Activated gamma-delta T cell treated with anti-CD3 and anti-CD28 coated beads, Interleukin-2, amount 50 U/mL, for 16 hours (primary cell): ENCODE measurements at regions not wholly inside any gene's neighbourhood (a gene's known extent, or its start where the extent isn't known, plus 50 kb on each side); places are given as distances from the start of the nearest gene placed in this dataset.

Experiments
- DNase-seq: peaks from one replicate; pipeline ENCODE4 v3.0.0-alpha.2; 2020; ENCODE audit warnings: low read depth

DNA sequence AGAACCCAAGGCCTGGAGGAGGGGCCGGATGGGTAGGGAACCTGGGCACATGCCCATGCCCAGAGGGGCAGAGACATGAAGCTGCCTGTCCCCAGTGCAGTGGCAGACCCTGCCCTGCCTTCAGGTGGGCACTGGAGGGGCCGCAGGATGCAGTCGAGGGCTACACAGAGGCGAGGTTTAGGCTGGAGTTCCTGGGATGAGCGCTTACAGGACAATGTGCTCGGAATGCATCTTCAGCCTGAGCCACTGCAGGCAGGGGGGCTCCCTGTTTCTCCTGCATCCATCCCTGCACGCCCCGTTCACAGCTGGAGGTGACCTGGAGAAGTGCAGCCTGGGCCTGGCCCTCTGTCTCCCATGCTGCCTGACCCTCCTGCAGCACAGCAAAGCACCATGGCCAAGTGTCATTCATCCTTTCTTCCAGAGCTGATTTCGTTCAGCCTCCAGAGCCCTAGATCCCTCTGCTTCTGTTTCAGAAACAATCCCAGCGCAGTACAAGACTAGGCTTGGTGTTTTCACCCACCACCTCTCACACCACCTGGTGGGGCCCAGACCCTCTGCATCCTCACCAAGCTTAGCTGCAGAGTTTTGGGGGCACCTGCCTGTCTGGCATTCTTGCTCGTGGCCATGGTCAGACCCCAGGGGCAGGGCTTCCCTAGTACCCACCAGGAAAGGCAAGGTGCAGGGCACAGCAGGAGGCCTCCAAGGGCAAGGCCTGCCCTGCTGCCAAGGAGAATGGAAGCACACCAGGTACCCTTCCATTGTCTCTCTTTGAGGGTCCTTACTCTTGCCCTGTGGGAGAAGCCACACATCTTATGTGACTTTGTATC lies 311.9 kb downstream of the TCERG1L start:
- DNase-seq, result no peak

GRCh38 chr10:131000244-131000643 lies 311.3 kb downstream of the TCERG1L start:
- DNase-seq, result no peak

DNA sequence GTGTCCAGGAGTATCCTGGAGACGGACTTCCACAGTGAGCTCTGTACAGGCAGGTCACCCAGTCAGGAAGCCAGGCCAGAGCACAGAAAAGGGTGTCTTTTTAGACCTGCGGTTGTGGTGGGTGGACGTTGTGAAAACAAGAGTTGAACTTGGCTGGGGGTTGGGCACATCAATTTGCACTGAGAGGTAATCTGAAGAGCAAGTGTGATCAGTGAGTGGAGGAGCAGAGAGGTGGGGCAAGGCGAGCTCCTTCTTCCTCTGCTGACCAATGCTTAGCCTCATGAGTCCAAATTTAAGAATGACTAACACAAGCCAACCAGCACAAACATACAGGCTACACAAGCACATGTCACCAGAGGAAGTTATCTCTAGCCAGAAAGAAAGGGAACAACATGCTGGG lies 310.8 kb downstream of the TCERG1L start:
- no peak for DNase-seq

GRCh38 chr10:131001438-131001837 lies 310.1 kb downstream of the TCERG1L start:
- no peak for DNase-seq

DNA sequence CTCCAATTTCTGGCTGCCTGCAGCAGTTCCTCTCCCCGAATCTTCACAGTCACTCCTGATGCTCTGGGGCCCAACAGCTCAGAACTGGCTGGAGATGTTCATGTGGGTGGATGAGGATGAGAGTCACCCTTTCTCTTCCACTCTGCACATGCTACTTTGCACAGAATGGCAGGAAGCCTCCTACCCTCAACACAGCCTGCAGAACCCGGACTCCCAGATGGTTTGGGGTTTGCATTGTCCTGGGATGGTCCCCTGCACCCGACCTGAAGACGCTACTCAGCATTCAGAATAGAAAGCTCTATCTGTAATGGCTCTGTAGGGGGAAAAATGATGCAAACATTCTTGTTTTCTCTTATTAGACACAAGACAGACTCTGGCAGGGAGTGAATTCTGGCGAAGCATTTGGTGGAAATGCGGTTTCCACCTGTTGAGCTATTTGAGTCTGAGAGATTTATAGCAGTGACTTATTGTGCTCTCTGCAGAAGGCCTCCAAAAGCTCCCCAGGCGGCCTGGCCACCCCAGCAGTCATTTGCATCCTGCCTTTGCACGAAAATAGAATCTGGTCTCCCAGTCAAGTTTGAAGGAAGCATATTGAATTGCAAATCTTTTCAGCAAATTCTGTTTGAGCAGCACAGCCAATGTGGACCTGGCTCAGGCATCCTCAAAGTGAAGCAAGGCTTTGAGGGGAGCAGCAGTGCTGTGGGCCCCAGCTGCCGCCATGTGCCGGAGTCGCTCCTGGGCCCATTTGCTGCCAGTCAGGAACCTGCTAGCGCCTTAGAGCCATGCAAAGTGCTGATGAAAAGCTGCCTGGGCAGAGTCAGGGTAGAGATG lies 309.3 kb downstream of the TCERG1L start:
- no peak for DNase-seq

DNA sequence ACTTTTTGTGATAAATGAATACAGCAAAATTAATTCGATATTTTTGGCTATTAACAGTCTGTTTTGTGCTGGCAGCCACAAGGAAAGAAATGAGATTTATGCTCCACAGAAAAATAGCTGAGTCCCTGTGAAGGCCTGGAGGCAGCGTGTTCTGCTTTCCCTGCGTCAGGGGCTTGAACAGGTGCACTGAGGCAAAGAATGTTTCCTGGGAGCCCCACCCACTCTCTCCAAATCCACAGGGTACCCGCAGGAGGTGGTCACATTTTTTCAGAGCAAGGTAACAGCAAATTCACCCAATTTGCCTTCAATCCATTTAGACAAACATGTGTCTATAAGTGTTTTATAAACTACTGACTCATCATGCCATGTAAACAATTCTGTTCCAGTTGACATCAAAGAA lies 308.1 kb downstream of the TCERG1L start:
- no peak for DNase-seq

- DNase-seq, result no peak
These were observed 307.2 kb downstream of the TCERG1L start for GRCh38 chr10:131004276-131004675.

DNA sequence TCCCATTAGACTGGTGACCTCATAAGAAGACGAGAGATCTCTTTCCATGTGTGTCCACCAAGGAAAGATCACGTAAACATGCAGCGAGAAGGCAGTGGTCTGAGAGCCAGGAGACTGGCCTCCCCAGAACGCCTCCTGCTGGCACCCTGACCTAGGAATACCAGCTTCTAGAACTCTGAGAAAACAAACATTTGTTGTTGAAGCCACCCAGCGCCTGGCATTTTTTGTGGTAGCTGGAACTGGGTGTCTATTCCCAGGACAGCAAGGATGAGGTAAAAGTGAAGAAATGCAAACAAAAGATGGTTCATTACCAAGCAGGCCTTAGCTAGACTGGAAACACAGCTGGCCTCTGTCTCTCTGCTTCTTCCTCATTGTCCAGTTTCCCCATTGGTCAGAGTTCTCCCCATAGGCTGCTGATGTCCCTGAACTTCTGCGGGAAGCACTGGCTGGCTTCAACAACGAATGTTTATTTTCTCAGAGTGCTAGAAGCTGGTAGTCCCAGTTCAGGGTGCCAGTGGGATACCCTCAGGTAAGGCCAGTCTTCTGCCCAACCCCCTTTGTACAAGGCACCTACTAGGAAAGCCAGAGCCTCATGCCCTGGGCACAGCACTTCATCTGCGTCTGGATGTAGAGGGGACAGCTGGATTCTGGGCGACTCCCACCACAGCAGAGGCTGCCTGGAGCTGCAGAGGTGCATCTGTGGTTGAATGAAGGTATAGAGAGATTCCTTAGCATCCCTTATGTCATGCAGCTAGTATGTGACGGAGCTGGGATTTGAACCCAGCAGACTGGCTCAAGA lies 304.9 kb downstream of the TCERG1L start:
- DNase-seq, result no peak

- no peak for DNase-seq
These were observed 301.7 kb downstream of the TCERG1L start for GRCh38 chr10:131009791-131010190.

DNA sequence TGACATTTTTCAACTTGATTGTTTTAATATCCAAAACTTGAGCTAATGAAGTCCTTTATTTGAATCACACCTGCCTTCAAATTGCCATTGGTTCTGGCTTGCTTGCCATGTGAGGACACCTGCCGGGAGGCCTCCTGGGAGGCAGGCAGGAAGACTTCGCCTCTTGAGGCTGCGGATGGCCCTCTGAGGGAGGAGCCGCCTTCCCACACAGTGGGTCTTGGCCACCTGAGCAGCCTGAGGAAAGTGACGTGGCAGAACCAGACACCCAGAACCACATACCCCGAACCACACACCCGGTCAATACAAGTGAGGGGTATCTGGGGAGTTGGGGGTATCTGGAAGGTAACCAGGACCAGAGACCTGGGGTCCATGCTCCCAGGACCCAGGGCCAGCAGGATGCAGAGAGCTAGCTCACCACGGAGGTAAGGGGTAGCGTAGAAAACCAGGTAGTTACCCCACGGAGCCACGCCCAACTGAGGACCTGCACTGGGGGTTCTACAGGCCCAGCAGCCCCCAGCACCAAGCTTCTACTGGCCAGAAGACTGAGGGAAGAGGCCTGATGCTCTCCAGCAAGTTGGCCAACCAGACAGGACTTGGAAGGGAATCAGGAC lies 300.5 kb downstream of the TCERG1L start:
- DNase-seq, result no peak

GRCh38 chr10:131011936-131012640 lies 299.4 kb downstream of the TCERG1L start:
- DNase-seq, result no peak

- no peak for DNase-seq
These were observed 298.9 kb downstream of the TCERG1L start for GRCh38 chr10:131012641-131012985.

GRCh38 chr10:131013281-131013912 lies 298.1 kb downstream of the TCERG1L start:
- DNase-seq, result no peak

GRCh38 chr10:131014271-131014670 lies 297.2 kb downstream of the TCERG1L start:
- DNase-seq, result no peak

GRCh38 chr10:131015271-131015670 lies 296.2 kb downstream of the TCERG1L start:
- no peak for DNase-seq

- no peak for DNase-seq
These were observed 295.0 kb downstream of the TCERG1L start for GRCh38 chr10:131016556-131016955.

DNA sequence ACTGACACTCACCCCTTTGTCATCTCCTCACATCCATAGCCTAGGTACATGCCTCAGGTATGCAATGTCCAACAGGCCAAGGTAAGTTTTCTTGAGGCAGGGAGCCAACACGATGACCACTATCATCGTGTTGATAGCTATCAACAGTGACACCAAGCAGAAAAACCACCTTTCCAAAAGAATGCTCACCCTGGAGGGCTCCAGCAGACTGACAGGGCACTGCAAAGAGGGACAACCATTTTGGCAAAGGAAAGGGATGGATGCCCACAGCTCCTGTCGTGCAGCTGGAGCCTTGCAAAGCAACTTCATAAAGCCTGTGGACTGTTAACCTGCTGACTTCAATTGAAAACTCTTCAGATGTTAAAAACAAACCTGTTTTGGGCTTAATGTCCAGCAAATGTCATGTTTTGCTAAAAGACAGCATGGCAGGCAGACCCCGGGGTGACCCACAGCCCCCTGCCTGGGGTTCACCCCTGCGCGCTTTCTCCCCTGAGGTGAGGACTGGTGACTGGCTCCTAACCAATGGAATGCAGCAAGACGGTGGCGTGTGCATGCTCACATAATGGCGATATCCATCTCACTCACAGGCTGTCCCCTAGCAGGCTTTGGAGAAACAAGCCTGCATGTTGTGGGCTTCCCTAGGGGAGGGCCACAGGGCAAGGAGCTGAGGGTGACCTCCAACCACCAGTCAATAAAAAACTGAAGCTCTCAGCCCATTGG lies 293.8 kb downstream of the TCERG1L start:
- no peak for DNase-seq

- DNase-seq, result no peak
These were observed 292.5 kb downstream of the TCERG1L start for GRCh38 chr10:131018886-131019500.

DNA sequence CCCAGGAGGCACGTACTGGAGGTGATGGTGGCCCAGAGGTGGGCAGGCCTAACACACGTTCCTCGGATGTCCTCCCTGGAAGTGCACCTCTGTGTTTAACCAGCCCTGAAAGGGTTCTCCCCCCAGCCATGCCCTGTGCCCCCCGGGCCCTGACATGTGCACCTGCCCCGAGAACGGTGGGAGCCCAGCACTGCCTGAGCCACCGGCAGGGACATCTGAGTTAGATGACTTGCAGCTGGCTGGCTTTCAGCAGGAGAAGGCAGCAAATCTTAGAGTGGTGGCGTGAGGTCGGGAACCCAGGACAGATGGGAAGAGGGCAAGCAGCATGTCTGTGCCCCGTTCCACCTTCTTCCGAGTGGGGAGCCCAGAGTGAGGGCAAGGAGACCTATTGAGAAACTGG lies 291.8 kb downstream of the TCERG1L start:
- no peak for DNase-seq

GRCh38 chr10:131020775-131021174 lies 290.7 kb downstream of the TCERG1L start:
- DNase-seq, result no peak
